Neural progenitor cell (in vitro differentiated cells): ENCODE measurements at regions not wholly inside any gene's neighbourhood (a gene's known extent, or its start where the extent isn't known, plus 50 kb on each side); places are given as distances from the start of the nearest gene placed in this dataset.

ENCODE experiments used
- EZH2 ChIP-seq: fragments of 200-600 bp; sonication (generic); IDR thresholded peaks from 2 replicates; pipeline ENCODE4 v1.6.1; 2017; ENCODE audit warnings: antibody characterized with exemption, mild to moderate bottlenecking, moderate library complexity
- EZH2phosphoT487 ChIP-seq: fragments of 200-600 bp; sonication (generic); IDR thresholded peaks from 2 replicates; pipeline ENCODE4 v1.6.1; 2017; ENCODE audit warnings: antibody characterized with exemption
- TF ChIP-seq, protein P1 (sequence below): fragments of 200-600 bp; sonication (generic); IDR thresholded peaks from 2 replicates; pipeline ENCODE4 v1.5.1; 2017; ENCODE audit warnings: antibody characterized with exemption, mild to moderate bottlenecking

DNA sequence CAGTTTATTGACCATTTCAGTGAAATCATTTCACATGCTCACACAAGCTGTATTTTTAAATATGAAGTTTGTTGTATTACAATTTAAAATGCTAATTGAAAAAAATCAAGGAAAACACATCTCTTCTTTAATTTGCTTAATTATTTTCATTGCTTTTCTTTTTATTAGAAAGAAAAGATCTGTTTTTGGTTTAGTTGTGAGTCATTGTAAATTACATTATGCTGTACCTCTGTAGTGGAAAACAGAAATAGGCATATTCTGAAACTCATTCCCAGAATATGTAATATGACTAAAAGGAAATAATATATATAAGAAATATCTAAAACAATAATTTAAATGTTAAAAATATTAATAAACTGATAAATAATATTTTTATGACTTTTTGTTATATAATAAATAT lies 161.9 kb downstream of the HGF start:
- TF ChIP-seq, protein P1, sequence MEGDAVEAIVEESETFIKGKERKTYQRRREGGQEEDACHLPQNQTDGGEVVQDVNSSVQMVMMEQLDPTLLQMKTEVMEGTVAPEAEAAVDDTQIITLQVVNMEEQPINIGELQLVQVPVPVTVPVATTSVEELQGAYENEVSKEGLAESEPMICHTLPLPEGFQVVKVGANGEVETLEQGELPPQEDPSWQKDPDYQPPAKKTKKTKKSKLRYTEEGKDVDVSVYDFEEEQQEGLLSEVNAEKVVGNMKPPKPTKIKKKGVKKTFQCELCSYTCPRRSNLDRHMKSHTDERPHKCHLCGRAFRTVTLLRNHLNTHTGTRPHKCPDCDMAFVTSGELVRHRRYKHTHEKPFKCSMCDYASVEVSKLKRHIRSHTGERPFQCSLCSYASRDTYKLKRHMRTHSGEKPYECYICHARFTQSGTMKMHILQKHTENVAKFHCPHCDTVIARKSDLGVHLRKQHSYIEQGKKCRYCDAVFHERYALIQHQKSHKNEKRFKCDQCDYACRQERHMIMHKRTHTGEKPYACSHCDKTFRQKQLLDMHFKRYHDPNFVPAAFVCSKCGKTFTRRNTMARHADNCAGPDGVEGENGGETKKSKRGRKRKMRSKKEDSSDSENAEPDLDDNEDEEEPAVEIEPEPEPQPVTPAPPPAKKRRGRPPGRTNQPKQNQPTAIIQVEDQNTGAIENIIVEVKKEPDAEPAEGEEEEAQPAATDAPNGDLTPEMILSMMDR, result no peak
- no peak for TF ChIP-seq EZH2
- TF ChIP-seq EZH2phosphoT487, result no peak
